Left lung (tissue), 4 donors: ENCODE measurements at regions not wholly inside any gene's neighbourhood (a gene's known extent, or its start where the extent isn't known, plus 50 kb on each side); places are given as distances from the start of the nearest gene placed in this dataset.

Source experiments
- ATAC-seq: fragments of 200-7000 bp; cut with Tn5 transposase; one replicate; pipeline ENCODE4 v1.9.1; 2020; ENCODE audit warnings: moderate library complexity
- DNase-seq, 4 donors: peaks; one replicate each; pipeline ENCODE4 v3.0.0-alpha.2; 2013 to 2020
- H3K27ac ChIP-seq, 2 donors: fragments of 200-600 bp; sonication (generic) in 1 of 2; one replicate each; pipeline versions ENCODE4 v1.5.0 to v1.8.0; 2020 to 2021
- H3K27me3 ChIP-seq, 2 donors: fragments of 200-600 bp; sonication (generic) in 1 of 2; one replicate each; pipeline versions ENCODE4 v1.5.0 to v1.8.0; 2020 to 2021
- H3K36me3 ChIP-seq, 2 donors: fragments of 200-600 bp; sonication (generic) in 1 of 2; one replicate each; pipeline versions ENCODE4 v1.5.0 to v1.8.0; 2020 to 2021
- H3K4me1 ChIP-seq, 2 donors: fragments of 200-600 bp; one replicate each; pipeline ENCODE4 v1.8.0; 2021
- H3K4me3 ChIP-seq, 2 donors: fragments of 200-600 bp; sonication (generic) in 1 of 2; one replicate each; pipeline versions ENCODE4 v1.5.0 to v1.8.0; 2020 to 2021; ENCODE audit warnings: mild to moderate bottlenecking in 1 of 2
- H3K9me3 ChIP-seq, 2 donors: fragments of 200-600 bp; sonication (generic) in 1 of 2; one replicate each; pipeline versions ENCODE4 v1.5.0 to v1.8.0; 2020 to 2021
- CTCF ChIP-seq, 2 donors: fragments of 200-600 bp; sonication (generic) in 1 of 2; IDR thresholded peaks; one replicate each; pipeline versions ENCODE4 v1.5.0 to v1.8.0; 2021; ENCODE audit warnings: antibody characterized with exemption in 2 of 2
- intact Hi-C, 2 donors: fragments of 100-400 bp; cut with DNase I; formaldehyde crosslinking; loops; one replicate each; pipeline versions ENCODE4 v1.11.2 to v1.14.2; 2022
- donor health status: DM: no; HTN: yes; CAD: no.
- donor health status: DM: no; HTN: no; CAD: no.

GRCh38 chr12:11561411-11561810 is 88.1 kb upstream of the ETV6 start:
- intact Hi-C loops: no loop called here
- no peaks in the 10 kb centered on the region for H3K36me3 ChIP-seq
- H3K27me3 ChIP-seq: no peaks in the 10 kb centered on the region
- ATAC-seq: no peak
- no peaks in the 10 kb centered on the region for H3K4me1 ChIP-seq
- DNase-seq: no peak
- H3K4me3 ChIP-seq: no peak overlapping the region
- no peak for TF ChIP-seq CTCF (IDR thresholded peaks at IDR 0.05)
- H3K9me3 ChIP-seq: no peaks in the 10 kb centered on the region
- no peak overlapping the region for H3K27ac ChIP-seq

- DNase-seq (no peak), ATAC-seq (no peak)
- H3K4me3 ChIP-seq: no peak overlapping the region
- no peaks in the 10 kb centered on the region for H3K27me3 ChIP-seq
- no peak for TF ChIP-seq CTCF (IDR thresholded peaks at IDR 0.05)
- no peaks in the 10 kb centered on the region for H3K4me1 ChIP-seq
- H3K27ac ChIP-seq: no peak overlapping the region
- H3K9me3 ChIP-seq: no peaks in the 10 kb centered on the region
- H3K36me3 ChIP-seq: no peaks in the 10 kb centered on the region
- intact Hi-C loops: no loop called here
Observed at GRCh38 chr12:11563785-11564739, 85.4 kb upstream of the ETV6 start.

- H3K9me3 ChIP-seq: no peaks in the 10 kb centered on the region
- intact Hi-C loops: no loop called here
- no peaks in the 10 kb centered on the region for H3K4me1 ChIP-seq
- DNase-seq (no peak), ATAC-seq (no peak)
- TF ChIP-seq CTCF (IDR thresholded peaks at IDR 0.05): no peak
- H3K4me3 ChIP-seq: no peak overlapping the region
- H3K27ac ChIP-seq: no peak overlapping the region
- H3K36me3 ChIP-seq: no peaks in the 10 kb centered on the region
- no peaks in the 10 kb centered on the region for H3K27me3 ChIP-seq
Observed at GRCh38 chr12:11564984-11565651, 84.4 kb upstream of the ETV6 start.

- ATAC-seq: no peak
- Histone ChIP-seq H3K4me3 (no peak overlapping the region), H3K9me3 (no peaks in the 10 kb centered on the region), H3K4me1 (no peaks in the 10 kb centered on the region), H3K36me3 (no peaks in the 10 kb centered on the region), H3K27ac (no peak overlapping the region), H3K27me3 (no peaks in the 10 kb centered on the region)
- intact Hi-C loops: no loop called here
- no peak for DNase-seq
- no peak for TF ChIP-seq CTCF (IDR thresholded peaks at IDR 0.05)
Observed at GRCh38 chr12:11565752-11566151, 83.7 kb upstream of the ETV6 start.

- Histone ChIP-seq H3K9me3 (no peaks in the 10 kb centered on the region), H3K27me3 (no peaks in the 10 kb centered on the region), H3K27ac (no peak overlapping the region), H3K36me3 (no peaks in the 10 kb centered on the region), H3K4me1 (no peaks in the 10 kb centered on the region), H3K4me3 (no peak overlapping the region)
- intact Hi-C loops: no loop called here
- TF ChIP-seq CTCF (IDR thresholded peaks at IDR 0.05): no peak
- ATAC-seq (no peak), DNase-seq (no peak)
Observed at GRCh38 chr12:11568155-11568761, 81.2 kb upstream of the ETV6 start.
